NT2/D1 (cell line): ENCODE measurements at regions not wholly inside any gene's neighbourhood (a gene's known extent, or its start where the extent isn't known, plus 50 kb on each side); places are given as distances from the start of the nearest gene placed in this dataset.

Source experiments
- DNase-seq: peaks from one replicate; pipeline ENCODE4 v3.0.0-alpha.2; 2011; ENCODE audit warnings: low read depth, low spot score
- H3K27me3 ChIP-seq: 2 replicates; pipeline ENCODE4 v1.6.0; 2011; ENCODE audit warnings: mild to moderate bottlenecking; ENCODE audit not compliant: insufficient read length, insufficient read depth
- H3K36me3 ChIP-seq: 2 replicates; pipeline ENCODE4 v1.6.1; 2011; ENCODE audit warnings: mild to moderate bottlenecking, low read length, mixed read lengths; ENCODE audit not compliant: insufficient read depth, insufficient read length
- H3K4me1 ChIP-seq: 2 replicates; pipeline ENCODE4 v1.5.1; 2011; ENCODE audit not compliant: insufficient read depth, insufficient read length
- H3K4me3 ChIP-seq: 2 replicates; pipeline ENCODE4 v1.5.1; 2011; ENCODE audit warnings: low read depth; ENCODE audit not compliant: insufficient read length
- H3K9ac ChIP-seq: 2 replicates; pipeline ENCODE4 v1.6.0; 2011; ENCODE audit warnings: low read depth; ENCODE audit not compliant: insufficient read length
- H3K9me3 ChIP-seq: 2 replicates; pipeline ENCODE4 v1.5.1; 2011; ENCODE audit warnings: mild to moderate bottlenecking, low read length; ENCODE audit not compliant: insufficient read depth
- SUZ12 ChIP-seq: IDR thresholded peaks from 2 replicates; pipeline ENCODE4 v1.6.1; 2011; ENCODE audit not compliant: insufficient read length, insufficient read depth; ENCODE audit errors: extremely low read depth
- YY1 ChIP-seq: IDR thresholded peaks from 2 replicates; pipeline ENCODE4 v1.6.1; 2011; ENCODE audit not compliant: insufficient read length, insufficient read depth
- ZNF274 ChIP-seq: IDR thresholded peaks from 2 replicates; pipeline ENCODE4 v1.6.1; 2011; ENCODE audit warnings: mild to moderate bottlenecking, low read depth, low read length

- no peaks in the 10 kb centered on the region for H3K27me3 ChIP-seq
- peaks cover 2% of the 10 kb centered on the region for H3K4me1 ChIP-seq
- H3K4me3 ChIP-seq: no peak overlapping the region
- no peak for TF ChIP-seq SUZ12
- TF ChIP-seq ZNF274: no peak
- no peak for DNase-seq
- H3K9me3 ChIP-seq: no peaks in the 10 kb centered on the region
- H3K9ac ChIP-seq: no peak overlapping the region
- no peaks in the 10 kb centered on the region for H3K36me3 ChIP-seq
Observed at GRCh38 chr5:173524136-173524535, 92.3 kb downstream of the BOD1 start.

- Histone ChIP-seq H3K27me3 (no peaks in the 10 kb centered on the region), H3K4me1 (peaks cover 2% of the 10 kb centered on the region), H3K9me3 (0 out of 2 replicates have a peak, but pooled peaks cover 3% of the 10 kb centered on the region), H3K36me3 (no peaks in the 10 kb centered on the region), H3K4me3 (no peak overlapping the region), H3K9ac (no peak overlapping the region)
- TF ChIP-seq ZNF274 (no peak), SUZ12 (no peak), YY1 (no peak)
- DNase-seq: no peak
Observed at GRCh38 chr5:173523388-173523787, 93.1 kb downstream of the BOD1 start.

GRCh38 chr5:173522518-173522917 is 93.9 kb downstream of the BOD1 start:
- Histone ChIP-seq H3K4me3 (no peak overlapping the region), H3K4me1 (no peaks in the 10 kb centered on the region), H3K9me3 (0 out of 2 replicates have a peak, but pooled peaks cover 3% of the 10 kb centered on the region), H3K27me3 (no peaks in the 10 kb centered on the region), H3K9ac (no peak overlapping the region), H3K36me3 (no peaks in the 10 kb centered on the region)
- DNase-seq: no peak
- TF ChIP-seq ZNF274 (no peak), SUZ12 (no peak), YY1 (no peak)

GRCh38 chr5:173518856-173519255 is 97.6 kb downstream of the BOD1 start:
- DNase-seq: no peak
- H3K9ac ChIP-seq: no peak overlapping the region
- H3K4me1 ChIP-seq: no peaks in the 10 kb centered on the region
- H3K36me3 ChIP-seq: no peaks in the 10 kb centered on the region
- TF ChIP-seq YY1: no peak
- TF ChIP-seq SUZ12: no peak
- TF ChIP-seq ZNF274: no peak
- H3K27me3 ChIP-seq: no peaks in the 10 kb centered on the region
- H3K9me3 ChIP-seq: 0 out of 2 replicates have a peak, but pooled peaks cover 3% of the 10 kb centered on the region
- no peak overlapping the region for H3K4me3 ChIP-seq

DNA sequence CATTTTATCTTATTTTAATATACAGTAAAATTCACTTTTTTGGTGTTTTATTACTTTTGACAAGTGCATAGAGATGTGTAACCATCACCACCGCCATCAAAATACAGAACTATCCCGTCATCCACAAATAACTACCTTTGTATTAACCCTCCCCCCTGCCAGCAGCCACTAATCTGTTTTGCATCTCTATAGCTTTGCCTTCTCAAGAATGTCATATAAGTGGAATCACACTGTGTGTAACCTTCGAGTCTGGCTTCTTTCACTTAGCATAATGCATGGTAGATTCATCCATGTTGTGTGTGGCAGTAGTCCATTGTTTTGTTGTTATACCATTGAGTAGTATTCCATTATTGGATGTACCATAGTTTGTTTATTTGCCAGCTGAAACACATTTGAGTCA is 98.8 kb downstream of the BOD1 start:
- Histone ChIP-seq H3K27me3 (no peaks in the 10 kb centered on the region), H3K4me1 (no peaks in the 10 kb centered on the region), H3K9ac (no peak overlapping the region), H3K9me3 (0 out of 2 replicates have a peak, but pooled peaks cover 3% of the 10 kb centered on the region), H3K36me3 (no peaks in the 10 kb centered on the region), H3K4me3 (no peak overlapping the region)
- DNase-seq: peak; percentile 42
- TF ChIP-seq SUZ12: no peak

- no peak for DNase-seq
- Histone ChIP-seq H3K36me3 (no peaks in the 10 kb centered on the region), H3K9ac (no peak overlapping the region), H3K27me3 (no peaks in the 10 kb centered on the region), H3K4me3 (no peak overlapping the region), H3K4me1 (no peaks in the 10 kb centered on the region), H3K9me3 (0 out of 2 replicates have a peak, but pooled peaks cover 3% of the 10 kb centered on the region)
- no peak for TF ChIP-seq SUZ12
- no peak for TF ChIP-seq YY1
- TF ChIP-seq ZNF274: no peak
Observed at GRCh38 chr5:173515526-173515925, 100.9 kb downstream of the BOD1 start.

DNA sequence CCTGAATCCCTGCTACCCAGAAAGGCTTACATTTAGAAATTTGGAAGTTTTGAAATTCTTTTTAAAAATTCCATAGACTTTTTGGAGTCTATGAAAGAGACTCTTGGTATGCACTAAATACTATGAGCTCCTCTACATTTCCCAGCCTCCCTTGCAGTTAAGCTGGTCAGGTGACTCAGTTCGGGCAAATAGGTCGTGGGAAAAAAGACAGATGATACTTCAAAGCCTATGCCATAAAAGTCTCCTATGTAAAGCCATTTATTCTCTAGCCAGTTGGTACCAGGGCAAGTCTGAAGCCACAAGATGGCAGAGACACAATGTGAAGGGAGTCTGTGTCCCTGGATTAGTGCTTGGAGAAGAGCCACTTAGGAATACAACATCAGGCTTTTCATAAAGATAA is 101.8 kb downstream of the BOD1 start:
- H3K9me3 ChIP-seq: 0 out of 2 replicates have a peak, but pooled peaks cover 3% of the 10 kb centered on the region
- H3K27me3 ChIP-seq: no peaks in the 10 kb centered on the region
- no peak for TF ChIP-seq SUZ12
- TF ChIP-seq YY1: no peak
- TF ChIP-seq ZNF274: no peak
- H3K36me3 ChIP-seq: no peaks in the 10 kb centered on the region
- no peak overlapping the region for H3K9ac ChIP-seq
- no peaks in the 10 kb centered on the region for H3K4me1 ChIP-seq
- no peak for DNase-seq
- no peak overlapping the region for H3K4me3 ChIP-seq

DNA sequence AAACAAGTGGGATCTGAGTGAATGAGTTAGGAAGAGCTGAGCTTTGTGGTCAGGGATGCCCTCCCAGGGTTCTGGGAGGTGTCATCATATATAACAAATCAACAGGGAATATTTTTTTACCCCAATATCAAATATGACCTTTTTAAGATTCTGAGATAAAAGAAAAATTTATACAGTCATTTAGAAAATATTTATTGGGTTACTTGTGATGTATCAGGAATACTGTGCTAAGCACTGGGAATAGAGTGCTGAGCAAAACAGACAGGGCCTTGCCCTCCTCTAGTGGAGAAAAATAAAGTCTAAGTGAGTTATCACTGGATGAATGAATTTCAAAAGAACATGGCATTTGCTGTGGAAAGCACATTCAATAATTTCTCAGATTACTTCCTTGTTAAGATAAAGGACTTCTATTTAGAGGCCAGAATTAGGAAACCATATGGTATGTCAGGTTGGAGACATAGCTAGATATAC is 102.9 kb downstream of the BOD1 start:
- Histone ChIP-seq H3K4me3 (no peak overlapping the region), H3K36me3 (no peaks in the 10 kb centered on the region), H3K9me3 (no peaks in the 10 kb centered on the region), H3K4me1 (no peaks in the 10 kb centered on the region), H3K27me3 (no peaks in the 10 kb centered on the region), H3K9ac (no peak overlapping the region)
- TF ChIP-seq YY1 (no peak), SUZ12 (no peak), ZNF274 (no peak)
- no peak for DNase-seq
